ENCODE measurements at regions not wholly inside any gene's neighbourhood (a gene's known extent, or its start where the extent isn't known, plus 50 kb on each side); places are given as distances from the start of the nearest gene placed in this dataset.

- peak overlapping the region; percentile 48 for H2AK5ac ChIP-seq (ENCODE audit: low read length, severe bottlenecking)
- no peak overlapping the region for H3K4me2 ChIP-seq (ENCODE audit: low read length, poor library complexity, severe bottlenecking)
- no peak overlapping the region for H4K8ac ChIP-seq (ENCODE audit: low read length)
- no peak overlapping the region for H2BK5ac ChIP-seq (ENCODE audit: low read depth, low read length, poor library complexity, severe bottlenecking)
- 69% methylated on average over 3 of the region's 4 CpGs for WGBS
- no peak overlapping the region for H2BK120ac ChIP-seq (ENCODE audit: low read depth, low read length)
- no peak overlapping the region for H2BK12ac ChIP-seq (ENCODE audit: low read length in 2 of 2)
- no peak overlapping the region for H3K27ac ChIP-seq (ENCODE audit: low read length, poor library complexity, severe bottlenecking)
- H3K9me3 ChIP-seq (ENCODE audit: control insufficient read depth, low read length) = no peaks in the 10 kb centered on the region
- H3K4me3 ChIP-seq (ENCODE audit: insufficient read depth in 1 of 2, low read depth in 1 of 2, low read length in 2 of 2) = no peak overlapping the region
- no peaks in the 10 kb centered on the region for H3K79me1 ChIP-seq (replicated peaks; ENCODE audit: low read length, poor library complexity, severe bottlenecking)
- no peak overlapping the region for H2BK15ac ChIP-seq (ENCODE audit: low read depth, poor library complexity, severe bottlenecking)
- H3K36me3 ChIP-seq (ENCODE audit: control insufficient read depth in 1 of 2, insufficient read depth in 2 of 2, low read depth in 1 of 2, low read length in 2 of 2) = no peaks in the 10 kb centered on the region
- no peak overlapping the region for H3K18ac ChIP-seq (ENCODE audit: low read depth in 1 of 2, low read length in 2 of 2)
- H2AFZ ChIP-seq (ENCODE audit: low read depth, low read length) = no peak overlapping the region
- no peak overlapping the region for H3K4ac ChIP-seq (ENCODE audit: low read depth in 1 of 2, low read length in 2 of 2)
- H4K91ac ChIP-seq (ENCODE audit: low read length) = no peak overlapping the region
- H3K4me1 ChIP-seq (ENCODE audit: control insufficient read depth, insufficient read depth, low read depth, low read length) = no peaks in the 10 kb centered on the region
- DNase-seq = no peak
- no peak overlapping the region for H3K23ac ChIP-seq (ENCODE audit: low read length in 2 of 2)
- no peak overlapping the region for H3K9ac ChIP-seq (ENCODE audit: low read length)
- no peak overlapping the region for H3K14ac ChIP-seq (ENCODE audit: low read length in 2 of 2)
- H3K27me3 ChIP-seq (ENCODE audit: control insufficient read depth in 1 of 2, insufficient read depth in 1 of 2, low read length in 2 of 2) = no peaks in the 10 kb centered on the region
Measured at GRCh38 chr2:193965263-193965662, 1691.8 kb upstream of the SLC39A10 start.

GRCh38 chr2:193963472-193964119, 1693.4 kb upstream of the SLC39A10 start:
- Histone ChIP-seq H2BK120ac (ENCODE audit: low read depth, low read length) (no peak overlapping the region), H3K9ac (ENCODE audit: low read length) (no peak overlapping the region), H3K4me2 (ENCODE audit: low read length, poor library complexity, severe bottlenecking) (no peak overlapping the region), H2BK5ac (ENCODE audit: low read depth, low read length, poor library complexity, severe bottlenecking) (no peak overlapping the region), H3K27ac (ENCODE audit: low read length, poor library complexity, severe bottlenecking) (no peak overlapping the region), H3K4ac (ENCODE audit: low read depth in 1 of 2, low read length in 2 of 2) (no peak overlapping the region), H3K27me3 (ENCODE audit: control insufficient read depth in 1 of 2, insufficient read depth in 1 of 2, low read length in 2 of 2) (no peaks in the 10 kb centered on the region), H3K36me3 (ENCODE audit: control insufficient read depth in 1 of 2, insufficient read depth in 2 of 2, low read depth in 1 of 2, low read length in 2 of 2) (no peaks in the 10 kb centered on the region), H2BK15ac (ENCODE audit: low read depth, poor library complexity, severe bottlenecking) (no peak overlapping the region), H3K23ac (ENCODE audit: low read length in 2 of 2) (no peak overlapping the region), H2AK5ac (ENCODE audit: low read length, severe bottlenecking) (no peak overlapping the region), H3K18ac (ENCODE audit: low read depth in 1 of 2, low read length in 2 of 2) (no peak overlapping the region), H3K14ac (ENCODE audit: low read length in 2 of 2) (no peak overlapping the region), H3K79me1 (replicated peaks; ENCODE audit: low read length, poor library complexity, severe bottlenecking) (no peaks in the 10 kb centered on the region), H2BK12ac (ENCODE audit: low read length in 2 of 2) (no peak overlapping the region), H2AFZ (ENCODE audit: low read depth, low read length) (no peak overlapping the region), H3K4me3 (ENCODE audit: insufficient read depth in 1 of 2, low read depth in 1 of 2, low read length in 2 of 2) (no peak overlapping the region), H3K4me1 (ENCODE audit: control insufficient read depth, insufficient read depth, low read depth, low read length) (no peaks in the 10 kb centered on the region), H4K91ac (ENCODE audit: low read length) (no peak overlapping the region), H3K9me3 (ENCODE audit: control insufficient read depth, low read length) (no peaks in the 10 kb centered on the region), H4K8ac (ENCODE audit: low read length) (no peak overlapping the region)
- peak; percentile 24 for DNase-seq
- 0% methylated on average over 1 of the region's 4 CpGs for WGBS

DNA sequence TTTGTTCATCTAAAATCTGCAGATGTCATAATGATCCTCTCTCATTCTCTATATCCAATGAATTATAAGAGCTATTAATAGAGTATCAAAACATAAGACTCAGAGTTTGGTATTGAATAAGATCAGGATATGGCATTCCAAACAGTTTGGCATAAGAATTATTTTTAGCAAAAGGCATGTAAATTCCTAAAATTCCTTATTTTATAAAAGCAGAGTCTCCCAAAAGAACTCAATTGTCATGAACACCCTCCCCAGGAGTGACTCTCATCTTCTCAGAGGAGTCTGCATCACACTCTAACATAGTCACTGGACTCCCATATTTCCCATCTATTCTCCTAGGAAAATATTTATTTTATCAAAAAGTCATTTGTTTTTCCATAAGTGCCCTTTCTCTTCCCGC, 1710.2 kb upstream of the SLC39A10 start:
- no CpG with 5 or more reads among the region's 1 CpG for WGBS
- no peak overlapping the region for H3K18ac ChIP-seq (ENCODE audit: low read depth in 1 of 2, low read length in 2 of 2)
- no peak overlapping the region for H3K4me2 ChIP-seq (ENCODE audit: low read length, poor library complexity, severe bottlenecking)
- H3K4me3 ChIP-seq (ENCODE audit: insufficient read depth in 1 of 2, low read depth in 1 of 2, low read length in 2 of 2) = no peak overlapping the region
- H3K14ac ChIP-seq (ENCODE audit: low read length in 2 of 2) = no peak overlapping the region
- H2BK120ac ChIP-seq (ENCODE audit: low read depth, low read length) = no peak overlapping the region
- no peaks in the 10 kb centered on the region for H3K4me1 ChIP-seq (ENCODE audit: control insufficient read depth, insufficient read depth, low read depth, low read length)
- no peak overlapping the region for H2BK12ac ChIP-seq (ENCODE audit: low read length in 2 of 2)
- no peak overlapping the region for H2AK5ac ChIP-seq (ENCODE audit: low read length, severe bottlenecking)
- no peak overlapping the region for H4K91ac ChIP-seq (ENCODE audit: low read length)
- no peak overlapping the region for H2BK5ac ChIP-seq (ENCODE audit: low read depth, low read length, poor library complexity, severe bottlenecking)
- H3K27me3 ChIP-seq (ENCODE audit: control insufficient read depth in 1 of 2, insufficient read depth in 1 of 2, low read length in 2 of 2) = no peaks in the 10 kb centered on the region
- H3K4ac ChIP-seq (ENCODE audit: low read depth in 1 of 2, low read length in 2 of 2) = no peak overlapping the region
- no peak overlapping the region for H3K23ac ChIP-seq (ENCODE audit: low read length in 2 of 2)
- no peak overlapping the region for H4K8ac ChIP-seq (ENCODE audit: low read length)
- H3K9me3 ChIP-seq (ENCODE audit: control insufficient read depth, low read length) = no peaks in the 10 kb centered on the region
- H3K9ac ChIP-seq (ENCODE audit: low read length) = no peak overlapping the region
- no peak overlapping the region for H2AFZ ChIP-seq (ENCODE audit: low read depth, low read length)
- no peak overlapping the region for H3K27ac ChIP-seq (ENCODE audit: low read length, poor library complexity, severe bottlenecking)
- no peak for DNase-seq
- no peak overlapping the region for H2BK15ac ChIP-seq (ENCODE audit: low read depth, poor library complexity, severe bottlenecking)
- H3K36me3 ChIP-seq (ENCODE audit: control insufficient read depth in 1 of 2, insufficient read depth in 2 of 2, low read depth in 1 of 2, low read length in 2 of 2) = no peaks in the 10 kb centered on the region
- H3K79me1 ChIP-seq (replicated peaks; ENCODE audit: low read length, poor library complexity, severe bottlenecking) = no peaks in the 10 kb centered on the region

DNA sequence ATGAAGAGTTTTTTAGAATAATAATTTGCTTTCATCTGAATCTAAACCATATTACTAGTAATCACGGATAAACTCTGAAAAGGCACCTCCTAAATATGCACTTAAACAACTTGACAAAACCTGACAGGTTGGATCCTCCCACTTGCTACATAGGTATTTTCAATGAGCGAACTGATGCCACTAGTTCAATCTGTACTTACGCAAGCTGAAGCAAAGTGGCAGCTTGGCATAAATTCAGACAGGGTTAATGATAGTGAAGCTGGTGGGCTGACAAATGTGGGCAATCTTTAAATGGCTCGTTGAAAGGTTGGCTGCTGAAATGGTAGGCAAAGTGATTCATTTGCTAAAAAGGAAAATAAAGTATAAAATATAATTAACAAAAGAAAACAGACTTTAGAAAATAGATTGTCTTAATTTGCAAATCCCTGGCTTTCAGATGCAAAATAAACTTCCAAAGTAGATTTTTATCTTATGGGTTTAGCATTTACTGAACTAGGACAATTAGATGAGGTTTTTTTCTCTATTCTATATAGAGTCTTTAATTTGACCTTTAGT, 1713.5 kb upstream of the SLC39A10 start:
- H2BK5ac ChIP-seq (ENCODE audit: low read depth, low read length, poor library complexity, severe bottlenecking) = no peak overlapping the region
- no peak overlapping the region for H3K18ac ChIP-seq (ENCODE audit: low read depth in 1 of 2, low read length in 2 of 2)
- H4K91ac ChIP-seq (ENCODE audit: low read length) = no peak overlapping the region
- DNase-seq = no peak
- H3K4ac ChIP-seq (ENCODE audit: low read depth in 1 of 2, low read length in 2 of 2) = no peak overlapping the region
- no peak overlapping the region for H3K4me3 ChIP-seq (ENCODE audit: insufficient read depth in 1 of 2, low read depth in 1 of 2, low read length in 2 of 2)
- H2BK120ac ChIP-seq (ENCODE audit: low read depth, low read length) = no peak overlapping the region
- H3K9me3 ChIP-seq (ENCODE audit: control insufficient read depth, low read length) = no peaks in the 10 kb centered on the region
- no peak overlapping the region for H3K9ac ChIP-seq (ENCODE audit: low read length)
- H4K8ac ChIP-seq (ENCODE audit: low read length) = no peak overlapping the region
- H3K36me3 ChIP-seq (ENCODE audit: control insufficient read depth in 1 of 2, insufficient read depth in 2 of 2, low read depth in 1 of 2, low read length in 2 of 2) = no peaks in the 10 kb centered on the region
- no peak overlapping the region for H2AK5ac ChIP-seq (ENCODE audit: low read length, severe bottlenecking)
- no peak overlapping the region for H2BK15ac ChIP-seq (ENCODE audit: low read depth, poor library complexity, severe bottlenecking)
- H3K79me1 ChIP-seq (replicated peaks; ENCODE audit: low read length, poor library complexity, severe bottlenecking) = no peaks in the 10 kb centered on the region
- no peak overlapping the region for H3K4me2 ChIP-seq (ENCODE audit: low read length, poor library complexity, severe bottlenecking)
- H3K27ac ChIP-seq (ENCODE audit: low read length, poor library complexity, severe bottlenecking) = no peak overlapping the region
- no peaks in the 10 kb centered on the region for H3K27me3 ChIP-seq (ENCODE audit: control insufficient read depth in 1 of 2, insufficient read depth in 1 of 2, low read length in 2 of 2)
- no peak overlapping the region for H3K23ac ChIP-seq (ENCODE audit: low read length in 2 of 2)
- no peak overlapping the region for H2AFZ ChIP-seq (ENCODE audit: low read depth, low read length)
- H3K14ac ChIP-seq (ENCODE audit: low read length in 2 of 2) = no peak overlapping the region
- 74% methylated on average over 3 of the region's 4 CpGs for WGBS
- no peaks in the 10 kb centered on the region for H3K4me1 ChIP-seq (ENCODE audit: control insufficient read depth, insufficient read depth, low read depth, low read length)
- no peak overlapping the region for H2BK12ac ChIP-seq (ENCODE audit: low read length in 2 of 2)
